OCI-LY7 (cell line): ENCODE measurements at regions not wholly inside any gene's neighbourhood (a gene's known extent, or its start where the extent isn't known, plus 50 kb on each side); places are given as distances from the start of the nearest gene placed in this dataset.

Experiments
- EZH2phosphoT487 ChIP-seq: fragments of 200-600 bp; sonication (generic); IDR thresholded peaks from 2 replicates; pipeline ENCODE4 v1.6.1; 2018; ENCODE audit warnings: low read depth, borderline replicate concordance, mild to moderate bottlenecking, mixed run types, antibody characterized with exemption, low read length, moderate library complexity, mixed read lengths
- TF ChIP-seq, protein P1 (sequence below): fragments of 200-600 bp; sonication (generic); conservative IDR thresholded peaks from 2 replicates; pipeline ENCODE4 v1.5.1; 2014; ENCODE audit warnings: mild to moderate bottlenecking, antibody characterized with exemption, low read length, moderate library complexity, mixed read lengths

DNA sequence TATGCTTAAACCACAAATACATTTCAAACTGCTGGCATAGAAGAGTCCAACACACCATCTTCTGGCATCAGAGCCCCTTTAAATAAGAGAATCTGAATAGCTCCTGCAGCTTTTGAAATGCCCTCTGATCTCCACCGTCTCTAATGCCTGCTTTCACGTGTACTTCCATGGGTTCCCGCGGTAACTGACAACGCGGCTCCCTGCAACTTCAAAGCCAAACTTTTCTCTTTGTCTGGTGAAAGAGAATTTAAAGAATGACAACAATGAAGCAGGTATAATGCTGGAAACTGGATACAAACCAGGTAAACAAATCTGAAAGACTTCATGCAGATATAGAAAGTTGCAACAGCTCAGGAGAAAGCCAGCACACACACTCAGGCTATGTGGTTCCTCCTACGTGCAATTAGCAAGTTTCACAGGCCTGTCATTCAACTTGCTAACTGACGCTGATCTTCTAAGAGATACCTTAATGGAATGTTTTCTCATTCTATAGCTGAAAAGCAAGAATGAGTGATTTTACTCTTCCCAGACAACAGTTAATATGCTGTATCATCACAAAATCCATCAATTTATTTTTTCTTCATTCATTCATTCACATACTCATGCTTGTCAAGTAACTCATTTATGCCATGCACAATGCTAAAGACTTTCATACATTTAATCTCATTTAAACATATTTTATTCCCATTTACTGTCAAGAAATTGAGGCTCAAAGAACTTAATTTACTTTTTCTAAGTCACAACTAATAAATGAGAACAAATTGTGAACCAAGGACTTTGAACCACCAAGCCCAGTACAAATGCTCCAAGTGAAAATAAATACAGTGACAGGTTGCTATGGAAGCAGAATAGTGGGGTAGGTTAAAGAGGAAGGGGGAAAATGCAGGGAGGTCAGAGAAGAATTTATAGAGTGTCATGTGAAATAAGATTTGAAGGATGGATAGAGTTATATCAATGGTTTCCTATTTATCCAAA lies 202.7 kb upstream of the SNX7 start:
- TF ChIP-seq, protein P1, sequence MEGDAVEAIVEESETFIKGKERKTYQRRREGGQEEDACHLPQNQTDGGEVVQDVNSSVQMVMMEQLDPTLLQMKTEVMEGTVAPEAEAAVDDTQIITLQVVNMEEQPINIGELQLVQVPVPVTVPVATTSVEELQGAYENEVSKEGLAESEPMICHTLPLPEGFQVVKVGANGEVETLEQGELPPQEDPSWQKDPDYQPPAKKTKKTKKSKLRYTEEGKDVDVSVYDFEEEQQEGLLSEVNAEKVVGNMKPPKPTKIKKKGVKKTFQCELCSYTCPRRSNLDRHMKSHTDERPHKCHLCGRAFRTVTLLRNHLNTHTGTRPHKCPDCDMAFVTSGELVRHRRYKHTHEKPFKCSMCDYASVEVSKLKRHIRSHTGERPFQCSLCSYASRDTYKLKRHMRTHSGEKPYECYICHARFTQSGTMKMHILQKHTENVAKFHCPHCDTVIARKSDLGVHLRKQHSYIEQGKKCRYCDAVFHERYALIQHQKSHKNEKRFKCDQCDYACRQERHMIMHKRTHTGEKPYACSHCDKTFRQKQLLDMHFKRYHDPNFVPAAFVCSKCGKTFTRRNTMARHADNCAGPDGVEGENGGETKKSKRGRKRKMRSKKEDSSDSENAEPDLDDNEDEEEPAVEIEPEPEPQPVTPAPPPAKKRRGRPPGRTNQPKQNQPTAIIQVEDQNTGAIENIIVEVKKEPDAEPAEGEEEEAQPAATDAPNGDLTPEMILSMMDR, result no peak
- TF ChIP-seq EZH2phosphoT487, result no peak
